ENCODE measurements at regions not wholly inside any gene's neighbourhood (a gene's known extent, or its start where the extent isn't known, plus 50 kb on each side); places are given as distances from the start of the nearest gene placed in this dataset.
A peak's percentile ranks its signal among the peaks of the same experiment; 100 is the strongest.

DNA sequence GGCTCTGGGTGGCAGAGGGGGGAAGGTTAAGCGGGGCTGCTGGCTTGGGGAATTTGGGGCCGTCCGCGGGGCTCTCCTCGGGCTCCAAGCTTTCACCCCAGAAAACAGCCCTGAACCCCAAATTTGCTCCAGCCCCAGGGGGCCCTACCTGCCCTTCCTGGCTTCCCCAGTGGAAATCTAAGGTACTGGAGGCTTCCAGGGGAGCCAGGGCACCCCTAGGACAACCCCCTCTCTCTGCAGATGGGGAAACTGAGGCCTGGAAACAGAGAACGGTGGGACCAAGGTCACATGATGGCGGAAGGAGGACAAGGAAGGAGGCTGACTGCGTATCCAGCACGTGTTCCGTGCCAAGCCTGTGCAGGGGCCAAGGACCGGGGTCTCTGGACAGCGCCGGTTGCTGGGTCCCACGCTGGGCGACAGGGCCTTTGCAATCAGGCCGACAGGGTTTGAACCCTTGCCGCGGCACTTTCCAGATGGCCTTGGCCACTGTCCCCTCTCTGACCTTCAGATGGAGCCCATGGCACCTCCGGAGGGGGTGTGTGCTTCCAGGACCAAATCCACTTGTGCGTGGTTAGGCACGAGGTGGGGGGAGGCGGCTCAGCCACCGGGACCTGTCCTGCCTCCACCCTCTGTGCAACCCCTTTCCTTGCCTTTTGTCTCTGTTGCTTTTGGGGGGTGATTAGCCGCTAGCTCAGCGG lies 183.1 kb downstream of the C9orf50 start:
- FAIRE-seq (no peak), DNase-seq (peak in 4 of 6 donors; percentile 30 to 79 (median 44)), ATAC-seq (peak; percentile 8 to 40 (median 22))
- no peaks in the 10 kb centered on the region for H3K27me3 ChIP-seq
- no peak for TF ChIP-seq CTCF (IDR thresholded peaks at IDR 0.05)
- H3K9me3 ChIP-seq, result no peaks in the 10 kb centered on the region
- intact Hi-C loops (cut with DNase I), result no loop called here
- peaks cover under 1 to 10% (median 7%) of the 10 kb centered on the region in 3 donors for H3K4me1 ChIP-seq
- no peaks in the 10 kb centered on the region for H3K36me3 ChIP-seq
- 18% methylated on average over 25 of the region's 25 CpGs for WGBS, 2 donors
- H3K4me3 ChIP-seq, result peak overlapping the region; percentile 20 to 57 (median 37)
- H3K27ac ChIP-seq, result peak overlapping the region; percentile 31 to 57 (median 54)

- WGBS, 2 donors, result 2% methylated on average over 78 of the region's 78 CpGs
- no peak for TF ChIP-seq CTCF (IDR thresholded peaks at IDR 0.05)
- FAIRE-seq (no peak), ATAC-seq (peak; percentile 86 to 89 (median 88)), DNase-seq (peak; percentile 71 to 89 (median 79))
- Histone ChIP-seq H3K4me1 (peaks cover 0 to 8% (median 7%) of the 10 kb centered on the region in 3 donors), H3K27ac (peak overlapping the region; percentile 31 to 57 (median 54)), H3K9me3 (no peaks in the 10 kb centered on the region), H3K4me3 (peak overlapping the region; percentile 20 to 57 (median 37)), H3K27me3 (no peaks in the 10 kb centered on the region), H3K36me3 (no peaks in the 10 kb centered on the region)
- intact Hi-C loops (cut with DNase I), result no loop called here
These were observed 183.9 kb downstream of the C9orf50 start for GRCh38 chr9:129436751-129437625.

DNA sequence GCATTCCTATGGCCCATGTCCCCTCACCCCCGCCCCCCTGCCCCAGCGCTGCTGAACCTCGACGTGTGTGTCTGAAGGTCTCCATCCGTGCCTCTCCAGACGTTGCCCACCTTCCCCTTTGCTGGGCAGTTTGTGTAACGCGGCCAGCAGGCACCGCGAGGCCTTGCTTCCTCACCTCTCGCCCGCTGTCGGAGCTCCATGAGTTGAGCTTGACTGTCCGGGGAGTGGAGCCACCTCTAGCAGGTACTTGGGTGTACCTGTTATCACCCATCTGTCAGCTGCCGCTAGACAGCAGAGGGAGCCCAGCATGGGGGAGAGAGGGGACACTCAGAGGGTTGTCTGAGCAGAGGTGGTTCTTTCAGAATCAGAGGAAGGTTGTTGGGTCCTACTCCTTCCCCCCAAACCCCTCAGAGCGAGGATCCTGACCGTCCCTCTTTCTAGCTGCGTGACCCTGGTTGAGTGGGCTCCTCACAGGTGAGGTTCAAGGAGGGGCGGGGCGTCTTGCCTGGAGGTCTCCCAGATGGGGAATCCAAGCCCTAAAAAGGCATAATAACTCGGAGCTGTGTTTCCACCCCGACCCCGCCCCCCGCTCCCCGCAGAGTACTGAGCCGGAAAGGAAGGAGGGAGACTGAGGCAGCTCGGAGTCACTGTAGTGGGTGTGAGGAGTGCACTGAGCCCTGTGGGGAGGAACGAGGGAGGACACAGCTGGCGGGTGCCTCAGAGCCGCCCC lies 184.7 kb downstream of the C9orf50 start:
- TF ChIP-seq CTCF (IDR thresholded peaks at IDR 0.05), result no peak
- H3K27me3 ChIP-seq, result no peaks in the 10 kb centered on the region
- H3K36me3 ChIP-seq, result no peaks in the 10 kb centered on the region
- DNase-seq, result peak in 2 of 6 donors; percentile 45 to 79
- no peak overlapping the region for H3K27ac ChIP-seq
- H3K4me1 ChIP-seq, result peaks cover 0 to 8% (median 7%) of the 10 kb centered on the region in 3 donors
- H3K9me3 ChIP-seq, result no peaks in the 10 kb centered on the region
- no peak overlapping the region for H3K4me3 ChIP-seq
- ATAC-seq, result peak in 2 of 4 donors; percentile 1 to 6
- no peak for FAIRE-seq
- WGBS, 2 donors, result 61 to 67% methylated on average over 30 of the region's 30 CpGs
- intact Hi-C loops (cut with DNase I), result no loop called here

DNA sequence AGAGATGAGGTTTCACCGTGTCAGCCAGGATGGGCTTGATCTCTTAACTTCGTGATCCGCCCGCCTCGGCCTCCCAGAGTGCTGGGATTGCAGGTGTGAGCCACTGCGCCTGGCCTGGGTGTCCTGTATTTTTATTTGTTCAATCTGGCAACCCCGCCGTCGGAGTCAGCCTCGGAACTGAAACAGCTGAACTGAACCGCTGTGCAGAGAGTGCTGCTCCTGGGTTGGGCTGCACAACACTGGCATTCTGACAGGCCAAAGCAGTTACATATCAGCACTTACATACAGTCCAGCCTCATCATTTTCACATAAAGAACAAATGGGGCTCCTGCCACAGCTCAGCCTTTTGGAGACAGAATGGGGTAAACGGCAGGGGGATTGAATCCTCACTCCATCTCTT lies 185.6 kb downstream of the C9orf50 start:
- DNase-seq (peak in 3 of 6 donors; percentile 42 to 55 (median 47)), FAIRE-seq (no peak), ATAC-seq (no peak)
- no peaks in the 10 kb centered on the region for H3K27me3 ChIP-seq
- H3K4me1 ChIP-seq, result peaks cover 0 to 8% (median 7%) of the 10 kb centered on the region in 3 donors
- H3K36me3 ChIP-seq, result no peaks in the 10 kb centered on the region
- no peaks in the 10 kb centered on the region for H3K9me3 ChIP-seq
- 43 to 65% methylated on average over 12 of the region's 12 CpGs for WGBS, 2 donors
- no peak overlapping the region for H3K27ac ChIP-seq
- no peak for TF ChIP-seq CTCF (IDR thresholded peaks at IDR 0.05)
- no peak overlapping the region for H3K4me3 ChIP-seq
- intact Hi-C loops (cut with DNase I), result no loop called here
